ENCODE measurements at regions not wholly inside any gene's neighbourhood (a gene's known extent, or its start where the extent isn't known, plus 50 kb on each side); places are given as distances from the start of the nearest gene placed in this dataset.

- Histone ChIP-seq H3K9ac (ENCODE audit: low read length) (no peak overlapping the region), H3K27me3 (ENCODE audit: low read length) (no peaks in the 10 kb centered on the region), H3K4me3 (ENCODE audit: insufficient read depth, low read length, poor library complexity, severe bottlenecking) (no peak overlapping the region), H3K79me2 (ENCODE audit: insufficient read depth, low read length) (no peaks in the 10 kb centered on the region), H3K9me3 (ENCODE audit: insufficient read depth, low read length) (no peaks in the 10 kb centered on the region), H3K27ac (ENCODE audit: low read depth, low read length) (no peak overlapping the region), H2AFZ (ENCODE audit: low read depth, low read length, severe bottlenecking) (no peak overlapping the region), H3K4me2 (ENCODE audit: low read depth, low read length, poor library complexity, severe bottlenecking) (no peak overlapping the region), H4K20me1 (ENCODE audit: low read depth, low read length) (no peaks in the 10 kb centered on the region), H3K9me2 (replicated peaks; ENCODE audit: insufficient read depth, low read length) (no peaks in the 10 kb centered on the region), H3K36me3 (ENCODE audit: low read length) (no peaks in the 10 kb centered on the region), H3F3A (ENCODE audit: insufficient read depth) (no peaks in the 10 kb centered on the region)
- TF ChIP-seq CTCF (IDR thresholded peaks at IDR 0.05; ENCODE audit: insufficient read depth, low read length, poor library complexity, severe bottlenecking) (no peak), EZH2phosphoT487 (conservative IDR thresholded peaks at IDR 0.05; ENCODE audit: low read length) (no peak)
Observed at GRCh38 chr6:40880906-40881305, 158.1 kb downstream of the UNC5CL start.

- H3K79me2 ChIP-seq (ENCODE audit: insufficient read depth, low read length), result no peaks in the 10 kb centered on the region
- H2AFZ ChIP-seq (ENCODE audit: low read depth, low read length, severe bottlenecking), result no peak overlapping the region
- H3K27me3 ChIP-seq (ENCODE audit: low read length), result no peaks in the 10 kb centered on the region
- TF ChIP-seq CTCF (IDR thresholded peaks at IDR 0.05; ENCODE audit: insufficient read depth, low read length, poor library complexity, severe bottlenecking) (no peak), EZH2phosphoT487 (conservative IDR thresholded peaks at IDR 0.05; ENCODE audit: low read length) (no peak)
- H4K20me1 ChIP-seq (ENCODE audit: low read depth, low read length), result no peaks in the 10 kb centered on the region
- H3K9me3 ChIP-seq (ENCODE audit: insufficient read depth, low read length), result no peaks in the 10 kb centered on the region
- H3K27ac ChIP-seq (ENCODE audit: low read depth, low read length), result no peak overlapping the region
- no peaks in the 10 kb centered on the region for H3K36me3 ChIP-seq (ENCODE audit: low read length)
- H3K9me2 ChIP-seq (replicated peaks; ENCODE audit: insufficient read depth, low read length), result no peaks in the 10 kb centered on the region
- H3F3A ChIP-seq (ENCODE audit: insufficient read depth), result no peaks in the 10 kb centered on the region
- no peak overlapping the region for H3K9ac ChIP-seq (ENCODE audit: low read length)
- H3K4me3 ChIP-seq (ENCODE audit: insufficient read depth, low read length, poor library complexity, severe bottlenecking), result no peak overlapping the region
- no peak overlapping the region for H3K4me2 ChIP-seq (ENCODE audit: low read depth, low read length, poor library complexity, severe bottlenecking)
Observed at GRCh38 chr6:40879169-40879568, 159.9 kb downstream of the UNC5CL start.

- Histone ChIP-seq H3K4me2 (ENCODE audit: low read depth, low read length, poor library complexity, severe bottlenecking) (no peak overlapping the region), H3K9me2 (replicated peaks; ENCODE audit: insufficient read depth, low read length) (no peaks in the 10 kb centered on the region), H3K27ac (ENCODE audit: low read depth, low read length) (no peak overlapping the region), H3K9me3 (ENCODE audit: insufficient read depth, low read length) (no peaks in the 10 kb centered on the region), H3K9ac (ENCODE audit: low read length) (no peak overlapping the region), H3K4me3 (ENCODE audit: insufficient read depth, low read length, poor library complexity, severe bottlenecking) (no peak overlapping the region), H4K20me1 (ENCODE audit: low read depth, low read length) (no peaks in the 10 kb centered on the region), H3K79me2 (ENCODE audit: insufficient read depth, low read length) (no peaks in the 10 kb centered on the region), H3K27me3 (ENCODE audit: low read length) (no peaks in the 10 kb centered on the region), H3K36me3 (ENCODE audit: low read length) (no peaks in the 10 kb centered on the region), H2AFZ (ENCODE audit: low read depth, low read length, severe bottlenecking) (no peak overlapping the region), H3F3A (ENCODE audit: insufficient read depth) (no peaks in the 10 kb centered on the region)
- TF ChIP-seq EZH2phosphoT487 (conservative IDR thresholded peaks at IDR 0.05; ENCODE audit: low read length), result no peak
Observed at GRCh38 chr6:40877362-40877761, 161.7 kb downstream of the UNC5CL start.

GRCh38 chr6:40876336-40876735 lies 162.7 kb downstream of the UNC5CL start:
- H3K36me3 ChIP-seq (ENCODE audit: low read length), result no peaks in the 10 kb centered on the region
- no peak for TF ChIP-seq CTCF (IDR thresholded peaks at IDR 0.05; ENCODE audit: insufficient read depth, low read length, poor library complexity, severe bottlenecking)
- TF ChIP-seq EZH2phosphoT487 (conservative IDR thresholded peaks at IDR 0.05; ENCODE audit: low read length), result no peak
- H3K27ac ChIP-seq (ENCODE audit: low read depth, low read length), result no peak overlapping the region
- H3K4me3 ChIP-seq (ENCODE audit: insufficient read depth, low read length, poor library complexity, severe bottlenecking), result no peak overlapping the region
- H3K27me3 ChIP-seq (ENCODE audit: low read length), result no peaks in the 10 kb centered on the region
- no peaks in the 10 kb centered on the region for H3K9me2 ChIP-seq (replicated peaks; ENCODE audit: insufficient read depth, low read length)
- H3F3A ChIP-seq (ENCODE audit: insufficient read depth), result no peaks in the 10 kb centered on the region
- H4K20me1 ChIP-seq (ENCODE audit: low read depth, low read length), result no peaks in the 10 kb centered on the region
- no peak overlapping the region for H2AFZ ChIP-seq (ENCODE audit: low read depth, low read length, severe bottlenecking)
- no peaks in the 10 kb centered on the region for H3K79me2 ChIP-seq (ENCODE audit: insufficient read depth, low read length)
- no peak overlapping the region for H3K4me2 ChIP-seq (ENCODE audit: low read depth, low read length, poor library complexity, severe bottlenecking)
- H3K9ac ChIP-seq (ENCODE audit: low read length), result no peak overlapping the region
- H3K9me3 ChIP-seq (ENCODE audit: insufficient read depth, low read length), result no peaks in the 10 kb centered on the region
